Ovary (tissue), 3 donors: ENCODE measurements at regions not wholly inside any gene's neighbourhood (a gene's known extent, or its start where the extent isn't known, plus 50 kb on each side); places are given as distances from the start of the nearest gene placed in this dataset.

ENCODE experiments used
- EP300 ChIP-seq: sonication (generic); formaldehyde crosslinking; IDR thresholded peaks from one replicate; pipeline ENCODE4 v1.6.1; 2017; ENCODE audit warnings: antibody characterized with exemption
- POLR2A ChIP-seq: fragments of 450-650 bp; IDR thresholded peaks from one replicate; pipeline ENCODE4 v1.6.1; 2017; ENCODE audit warnings: antibody characterized with exemption, mild to moderate bottlenecking, moderate library complexity
- TF ChIP-seq, protein P1 (sequence below), 3 donors: fragments of 450-650 bp in 2 of 3; fragments of 200-600 bp in 1 of 3; IDR thresholded peaks; one replicate each; pipeline versions ENCODE4 v1.5.1 to v1.8.0; 2016 to 2022; ENCODE audit warnings: antibody characterized with exemption in 3 of 3, mild to moderate bottlenecking in 1 of 3
- donor health status: DM: no; HTN: no; CAD: no.

DNA sequence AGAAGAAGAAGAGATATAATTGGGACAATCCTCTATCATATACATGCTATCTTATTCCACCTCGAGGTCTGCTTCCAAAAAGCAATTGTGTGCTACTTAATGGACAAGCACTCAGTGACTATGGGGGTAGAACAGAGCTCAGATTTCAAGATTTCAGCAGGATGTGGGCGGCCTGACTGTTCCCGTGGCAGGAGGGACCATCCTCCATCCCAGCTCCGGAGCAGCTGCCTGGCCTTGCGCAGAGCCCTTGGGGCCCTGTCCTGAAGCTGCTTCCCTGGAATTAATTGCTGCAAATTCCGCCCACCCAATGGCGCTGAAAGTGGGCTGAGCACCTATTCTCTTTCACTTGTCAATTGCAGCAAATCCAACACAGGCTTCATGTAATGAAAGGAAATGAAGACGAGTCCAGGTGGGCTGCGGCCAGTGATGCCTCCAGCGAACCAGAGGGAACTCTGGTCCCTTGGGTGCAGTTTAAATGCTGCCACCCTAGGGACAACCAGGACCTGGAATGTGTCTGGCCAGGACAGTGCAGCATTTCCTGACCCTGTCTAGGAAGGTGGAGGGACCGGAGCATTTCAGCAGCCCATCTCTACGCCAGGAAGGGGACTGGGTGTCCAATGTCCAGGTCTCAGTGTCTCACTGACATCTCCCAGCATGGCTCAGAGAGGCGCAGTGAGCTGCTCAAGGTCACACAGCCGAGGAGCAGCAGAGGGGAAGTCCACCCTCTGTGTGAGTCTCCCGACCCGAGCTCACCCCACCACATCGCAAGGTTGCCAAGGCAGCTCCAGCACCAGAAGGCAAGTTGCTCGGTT lies 50.5 kb upstream of the FCN1 start:
- TF ChIP-seq, protein P1, sequence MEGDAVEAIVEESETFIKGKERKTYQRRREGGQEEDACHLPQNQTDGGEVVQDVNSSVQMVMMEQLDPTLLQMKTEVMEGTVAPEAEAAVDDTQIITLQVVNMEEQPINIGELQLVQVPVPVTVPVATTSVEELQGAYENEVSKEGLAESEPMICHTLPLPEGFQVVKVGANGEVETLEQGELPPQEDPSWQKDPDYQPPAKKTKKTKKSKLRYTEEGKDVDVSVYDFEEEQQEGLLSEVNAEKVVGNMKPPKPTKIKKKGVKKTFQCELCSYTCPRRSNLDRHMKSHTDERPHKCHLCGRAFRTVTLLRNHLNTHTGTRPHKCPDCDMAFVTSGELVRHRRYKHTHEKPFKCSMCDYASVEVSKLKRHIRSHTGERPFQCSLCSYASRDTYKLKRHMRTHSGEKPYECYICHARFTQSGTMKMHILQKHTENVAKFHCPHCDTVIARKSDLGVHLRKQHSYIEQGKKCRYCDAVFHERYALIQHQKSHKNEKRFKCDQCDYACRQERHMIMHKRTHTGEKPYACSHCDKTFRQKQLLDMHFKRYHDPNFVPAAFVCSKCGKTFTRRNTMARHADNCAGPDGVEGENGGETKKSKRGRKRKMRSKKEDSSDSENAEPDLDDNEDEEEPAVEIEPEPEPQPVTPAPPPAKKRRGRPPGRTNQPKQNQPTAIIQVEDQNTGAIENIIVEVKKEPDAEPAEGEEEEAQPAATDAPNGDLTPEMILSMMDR (IDR thresholded peaks at IDR 0.05), result no peak
- TF ChIP-seq POLR2A (no peak), EP300 (no peak)
